H1 (cell line): ENCODE measurements at regions not wholly inside any gene's neighbourhood (a gene's known extent, or its start where the extent isn't known, plus 50 kb on each side); places are given as distances from the start of the nearest gene placed in this dataset.

Source experiments
- CTCF ChIA-PET: fragments of 300-600 bp; sonication (Branson Sonifier 250); formaldehyde crosslinking; loops from one replicate; lab custom pipeline; 2021; ENCODE audit not compliant: partially characterized antibody; lab: Charles Lee
- POLR2A ChIA-PET: fragments of 300-600 bp; sonication (Branson Sonifier 250); formaldehyde crosslinking; loops from one replicate; lab custom pipeline; 2021; ENCODE audit warnings: inconsistent platforms; ENCODE audit not compliant: partially characterized antibody; lab: Charles Lee
- DNase-seq, 2 experiments: peaks; one replicate each; pipeline versions ENCODE4 v3.0.0 to v3.0.0-alpha.2; 2010 to 2022; ENCODE audit warnings: low spot score in 2 of 2, low read depth in 1 of 2, mixed read lengths in 1 of 2
- FAIRE-seq: peaks from 2 replicates; lab custom pipeline; 2011; peaks lifted over from hg19 to GRCh38; lab: Jason Lieb, UNC
- H2AFZ ChIP-seq: 2 replicates; pipeline ENCODE4 v1.8.1; 2012; ENCODE audit warnings: low read length, inconsistent platforms
- H2AK5ac ChIP-seq: 2 replicates; pipeline ENCODE4 v1.6.1; 2013; ENCODE audit warnings: low read depth, low read length
- H2BK120ac ChIP-seq: replicated peaks from 2 replicates; pipeline ENCODE3; 2013; ENCODE audit warnings: low read depth, low read length, inconsistent platforms
- H2BK12ac ChIP-seq: 2 replicates; pipeline ENCODE4 v1.6.1; 2013; ENCODE audit warnings: low read depth, low read length
- H2BK15ac ChIP-seq: 2 replicates; pipeline ENCODE4 v1.6.1; 2013; ENCODE audit warnings: low read length
- H2BK20ac ChIP-seq: 2 replicates; pipeline ENCODE4 v1.6.1; 2013; ENCODE audit warnings: low read length
- H2BK5ac ChIP-seq: 2 replicates; pipeline ENCODE4 v1.6.1; 2013; ENCODE audit warnings: low read depth, low read length
- H3K14ac ChIP-seq: 2 replicates; pipeline ENCODE4 v1.6.1; 2013; ENCODE audit warnings: inconsistent platforms; ENCODE audit not compliant: insufficient read length
- H3K18ac ChIP-seq: 2 replicates; pipeline ENCODE4 v1.6.1; 2013; ENCODE audit warnings: low read length; ENCODE audit errors: extremely low read depth
- H3K23ac ChIP-seq: 2 replicates; pipeline ENCODE4 v1.6.1; 2013; ENCODE audit warnings: inconsistent platforms; ENCODE audit not compliant: insufficient read length
- H3K23me2 ChIP-seq: 2 replicates; pipeline ENCODE4 v1.6.1; 2013; ENCODE audit warnings: low read depth, low read length
- H3K27ac ChIP-seq: 2 replicates; pipeline ENCODE4 v1.6.1; 2011; ENCODE audit warnings: low read depth, low read length, inconsistent platforms
- H3K27me3 ChIP-seq, 4 experiments: replicated peaks in 1 of 4; 1 replicate in 1 of 4; 2 replicates in 3 of 4; pipeline versions ENCODE4 v1.6.1 to v1.8.1; 2011 to 2013; ENCODE audit warnings: low read length in 3 of 4, mild to moderate bottlenecking in 3 of 4, inconsistent platforms in 2 of 4, mixed read lengths in 2 of 4, moderate library complexity in 1 of 4; ENCODE audit not compliant: control insufficient read depth in 3 of 4, insufficient read depth in 3 of 4; ENCODE audit errors: extremely low read depth in 1 of 4
- H3K36me3 ChIP-seq, 4 experiments: 2 replicates each; pipeline versions ENCODE4 v1.6.1 to v1.8.1; 2011 to 2013; ENCODE audit warnings: mild to moderate bottlenecking in 4 of 4, low read length in 3 of 4, moderate library complexity in 2 of 4, control low read depth in 1 of 4, inconsistent platforms in 1 of 4; ENCODE audit not compliant: insufficient read depth in 4 of 4, control insufficient read depth in 2 of 4
- H3K4ac ChIP-seq: replicated peaks from 2 replicates; pipeline ENCODE3; 2013; ENCODE audit warnings: low read length, low read depth, mixed read lengths, inconsistent platforms; ENCODE audit not compliant: insufficient read length
- H3K4me1 ChIP-seq, 4 experiments: replicated peaks in 1 of 4; 1 replicate in 1 of 4; 2 replicates in 3 of 4; pipeline versions ENCODE4 v1.6.1 to v1.8.1; 2011 to 2013; ENCODE audit warnings: low read length in 3 of 4, inconsistent platforms in 2 of 4, mixed read lengths in 1 of 4; ENCODE audit not compliant: insufficient read depth in 4 of 4, control insufficient read depth in 3 of 4
- H3K4me2 ChIP-seq, 2 experiments: 2 replicates each; pipeline versions ENCODE4 v1.6.1 to v1.8.1; 2011 to 2013; ENCODE audit warnings: low read depth in 2 of 2, low read length in 2 of 2, control low read depth in 1 of 2, inconsistent platforms in 1 of 2, mild to moderate bottlenecking in 1 of 2; ENCODE audit not compliant: insufficient read depth in 1 of 2
- H3K4me3 ChIP-seq, 4 experiments: fragments of 200-600, 300-600 bp in 1 of 4; sonication (generic), shearing (Covaris generic), sonication (Bioruptor Twin) in 1 of 4; 2 replicates each; pipeline versions ENCODE4 v1.5.1 to v1.8.1; 2011 to 2016; ENCODE audit warnings: low read length in 4 of 4, low read depth in 3 of 4, control low read depth in 2 of 4, inconsistent platforms in 2 of 4, mild to moderate bottlenecking in 2 of 4, mixed read lengths in 1 of 4, moderate library complexity in 1 of 4; ENCODE audit not compliant: insufficient read depth in 2 of 4; ENCODE audit errors: extremely low read depth in 1 of 4
- H3K56ac ChIP-seq: replicated peaks from 2 replicates; pipeline ENCODE3; 2013; ENCODE audit warnings: low read depth, mild to moderate bottlenecking, mixed read lengths, low read length, inconsistent platforms; ENCODE audit not compliant: insufficient read length
- H3K79me1 ChIP-seq: 2 replicates; pipeline ENCODE4 v1.6.1; 2013; ENCODE audit warnings: low read depth, low read length, control low read depth
- H3K79me2 ChIP-seq, 2 experiments: 2 replicates each; pipeline versions ENCODE4 v1.6.1 to v1.8.1; 2012 to 2013; ENCODE audit warnings: low read length in 2 of 2, mild to moderate bottlenecking in 2 of 2, inconsistent platforms in 1 of 2; ENCODE audit not compliant: insufficient read depth in 2 of 2, control insufficient read depth in 1 of 2
- H3K9ac ChIP-seq, 4 experiments: replicated peaks in 1 of 4; 1 replicate in 1 of 4; 2 replicates in 3 of 4; pipeline versions ENCODE4 v1.6.1 to v1.8.1; 2011 to 2013; ENCODE audit warnings: low read depth in 3 of 4, low read length in 3 of 4, control low read depth in 2 of 4, mild to moderate bottlenecking in 2 of 4, moderate library complexity in 2 of 4, inconsistent platforms in 1 of 4; ENCODE audit errors: extremely low read depth in 1 of 4
- H3K9me3 ChIP-seq, 2 experiments: 2 replicates each; pipeline versions ENCODE4 v1.6.1 to v1.8.1; 2012 to 2013; ENCODE audit warnings: mild to moderate bottlenecking in 2 of 2, moderate library complexity in 2 of 2, control low read depth in 1 of 2, inconsistent platforms in 1 of 2, low read depth in 1 of 2, low read length in 1 of 2, mixed read lengths in 1 of 2; ENCODE audit not compliant: insufficient read depth in 2 of 2
- H4K20me1 ChIP-seq, 2 experiments: replicated peaks in 1 of 2; 2 replicates each; pipeline versions ENCODE3 to v1.8.1; 2011 to 2013; ENCODE audit warnings: inconsistent platforms in 2 of 2, low read length in 2 of 2, mild to moderate bottlenecking in 1 of 2; ENCODE audit not compliant: insufficient read depth in 2 of 2, control insufficient read depth in 1 of 2
- H4K5ac ChIP-seq: 2 replicates; pipeline ENCODE4 v1.6.1; 2013; ENCODE audit warnings: low read length, low read depth, mixed read lengths, inconsistent platforms; ENCODE audit not compliant: insufficient read length
- H4K8ac ChIP-seq: 2 replicates; pipeline ENCODE4 v1.8.0; 2013; ENCODE audit warnings: mild to moderate bottlenecking, moderate library complexity, low read length, inconsistent platforms; ENCODE audit not compliant: insufficient read depth; ENCODE audit errors: extremely low read depth
- H4K91ac ChIP-seq: replicated peaks from 2 replicates; pipeline ENCODE3; 2013; ENCODE audit warnings: low read length, mixed read lengths, inconsistent platforms; ENCODE audit not compliant: insufficient read length
- ASH2L ChIP-seq: fragments of 200-600, 300-600 bp; sonication (generic); IDR thresholded peaks from one replicate; pipeline ENCODE4 v1.7.1; 2017; ENCODE audit warnings: low read length
- CHD2 ChIP-seq: IDR thresholded peaks from 2 replicates; pipeline ENCODE4 v1.6.1; 2012; ENCODE audit warnings: low read length, improper control_type of control experiment
- E2F6 ChIP-seq: IDR thresholded peaks from 2 replicates; pipeline ENCODE4 v1.6.1; 2012; ENCODE audit warnings: inconsistent platforms
- FOSL1 ChIP-seq: IDR thresholded peaks from 2 replicates; pipeline ENCODE4 v1.6.1; 2011; ENCODE audit warnings: mild to moderate bottlenecking, low read depth, low read length, moderate library complexity; ENCODE audit not compliant: insufficient read depth
- JUN ChIP-seq: IDR thresholded peaks from 2 replicates; pipeline ENCODE4 v1.6.1; 2011; ENCODE audit warnings: low read depth, mild to moderate bottlenecking, improper control_type of control experiment, low read length
- NRF1 ChIP-seq: IDR thresholded peaks from 2 replicates; pipeline ENCODE4 v1.6.1; 2011; ENCODE audit warnings: mild to moderate bottlenecking, low read depth, low read length, improper control_type of control experiment
- RAD21 ChIP-seq, 2 experiments: IDR thresholded peaks in 1 of 2; conservative IDR thresholded peaks in 1 of 2; 2 replicates each; pipeline ENCODE4 v1.6.1; 2011; ENCODE audit warnings: low read depth in 2 of 2, low read length in 2 of 2, improper control_type of control experiment in 1 of 2, inconsistent platforms in 1 of 2, mild to moderate bottlenecking in 1 of 2, moderate library complexity in 1 of 2
- RNF2 ChIP-seq: fragments of 200-900, 300-1000 bp; sonication (generic); IDR thresholded peaks from 2 replicates; pipeline ENCODE4 v1.7.1; 2016; ENCODE audit warnings: borderline replicate concordance, low read depth, mild to moderate bottlenecking, antibody characterized with exemption, low read length; ENCODE audit not compliant: poor library complexity, severe bottlenecking; ENCODE audit errors: missing control alignments
- SIRT6 ChIP-seq: IDR thresholded peaks from one replicate; pipeline ENCODE4 v1.7.1; 2012; ENCODE audit warnings: low read length, inconsistent platforms
- SIX5 ChIP-seq: IDR thresholded peaks from 2 replicates; pipeline ENCODE4 v1.6.1; 2011; ENCODE audit warnings: mild to moderate bottlenecking, low read depth, low read length
- SP1 ChIP-seq: IDR thresholded peaks from 2 replicates; pipeline ENCODE4 v1.6.1; 2011; ENCODE audit warnings: low read depth, low read length
- SP2 ChIP-seq: IDR thresholded peaks from 2 replicates; pipeline ENCODE4 v1.6.1; 2012; ENCODE audit warnings: mild to moderate bottlenecking, low read length, inconsistent platforms
- SRF ChIP-seq: IDR thresholded peaks from 2 replicates; pipeline ENCODE4 v1.6.1; 2011; ENCODE audit warnings: mild to moderate bottlenecking, low read depth, low read length, moderate library complexity
- TAF1 ChIP-seq: IDR thresholded peaks from 2 replicates; pipeline ENCODE4 v1.6.1; 2011; ENCODE audit warnings: mild to moderate bottlenecking, low read depth, low read length
- TAF7 ChIP-seq: optimal IDR thresholded peaks from 2 replicates; pipeline ENCODE3; 2011; ENCODE audit warnings: low read depth, mild to moderate bottlenecking, inconsistent platforms, low read length, moderate library complexity, borderline replicate concordance
- ZNF274 ChIP-seq: IDR thresholded peaks from 2 replicates; pipeline ENCODE4 v1.7.0; 2012; ENCODE audit warnings: low read length, borderline replicate concordance; ENCODE audit errors: extremely low read depth
- WGBS, 2 experiments: shearing (Covaris generic) in 1 of 2; methylation state at CpG; one replicate each; pipeline versions ENCODE4 v1.1.6 to v1.1.7; 2013 to 2015; ENCODE audit warnings: low lambda C conversion rate in 2 of 2, mixed read lengths in 2 of 2, inconsistent platforms in 1 of 2, low coverage in 1 of 2, missing lambda C conversion rate in 1 of 2; ENCODE audit not compliant: insufficient replicate concordance in 2 of 2, insufficient coverage in 1 of 2, insufficient read length in 1 of 2; ENCODE audit errors: extremely low coverage in 1 of 2, missing lambda C conversion rate in 1 of 2; 5-methylcytosine and 5-hydroxymethylcytosine counted together

GRCh38 chr11:28874706-28875105 lies 766.5 kb downstream of the METTL15 start:
- DNase-seq, result no peak
- Histone ChIP-seq H3K18ac (no peak overlapping the region), H3K4me3 (no peak overlapping the region), H3K56ac (no peak overlapping the region), H2BK20ac (no peak overlapping the region), H3K14ac (no peak overlapping the region), H3K23me2 (no peaks in the 10 kb centered on the region), H2BK120ac (no peak overlapping the region), H3K36me3 (no peaks in the 10 kb centered on the region), H2AFZ (no peak overlapping the region), H2BK12ac (no peak overlapping the region), H4K5ac (no peak overlapping the region), H4K20me1 (no peaks in the 10 kb centered on the region), H3K27ac (no peak overlapping the region), H4K91ac (no peak overlapping the region), H3K4me2 (no peak overlapping the region), H3K4ac (no peak overlapping the region), H3K79me2 (no peaks in the 10 kb centered on the region), H2BK5ac (no peak overlapping the region), H3K79me1 (no peaks in the 10 kb centered on the region), H3K27me3 (no peaks in the 10 kb centered on the region), H2BK15ac (no peak overlapping the region), H3K9me3 (no peaks in the 10 kb centered on the region), H3K23ac (no peak overlapping the region), H4K8ac (no peak overlapping the region), H3K4me1 (no peaks in the 10 kb centered on the region), H3K9ac (no peak overlapping the region), H2AK5ac (no peak overlapping the region)
- ChIA-PET CTCF (no interaction called here), POLR2A (no interaction called here)
- FAIRE-seq, result no peak
- WGBS, 2 experiments, result 89% methylated on average over 1 of the region's 1 CpG; no CpG with 5 or more reads in 1 of the 2 experiments
- TF ChIP-seq SP2 (no peak), SP1 (no peak), TAF7 (no peak), NRF1 (no peak), FOSL1 (no peak), ASH2L (no peak), SIRT6 (no peak), TAF1 (no peak), ZNF274 (no peak), RNF2 (no peak), SIX5 (no peak), E2F6 (no peak), RAD21 (IDR thresholded peaks at IDR 0.05 in 1 of 2, conservative IDR thresholded peaks at IDR 0.05 in 1 of 2; ENCODE audit: low read depth in 2 of 2, low read length in 2 of 2) (no peak), JUN (no peak), CHD2 (no peak), SRF (no peak)
